ENCODE measurements at regions not wholly inside any gene's neighbourhood (a gene's known extent, or its start where the extent isn't known, plus 50 kb on each side); places are given as distances from the start of the nearest gene placed in this dataset.

DNA sequence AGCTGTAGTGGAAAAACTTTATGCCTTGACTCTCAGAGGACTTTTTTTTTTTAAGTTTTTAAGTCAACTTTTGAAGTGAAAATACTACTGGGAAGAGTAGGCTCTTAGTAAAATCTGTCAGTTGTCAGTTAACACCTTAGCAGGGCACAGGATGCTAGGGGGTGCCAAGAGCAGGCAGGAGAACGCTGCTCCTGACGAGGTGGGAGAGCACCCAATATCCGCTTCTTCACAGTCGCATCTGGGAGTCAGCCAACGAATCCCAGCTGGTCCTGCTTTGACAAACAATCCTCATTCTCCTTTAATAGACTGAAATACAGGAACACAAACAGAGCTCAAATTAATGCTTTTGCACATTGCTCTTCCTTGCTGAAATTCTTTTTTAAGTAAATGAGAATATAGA, 709.5 kb upstream of the ACVR2A start:
- ChIA-PET CTCF (no interaction called here), POLR2A (no interaction called here)
- H3K27me3 Mint-ChIP-seq = no peaks in the 10 kb centered on the region
- TF ChIP-seq, protein P1, sequence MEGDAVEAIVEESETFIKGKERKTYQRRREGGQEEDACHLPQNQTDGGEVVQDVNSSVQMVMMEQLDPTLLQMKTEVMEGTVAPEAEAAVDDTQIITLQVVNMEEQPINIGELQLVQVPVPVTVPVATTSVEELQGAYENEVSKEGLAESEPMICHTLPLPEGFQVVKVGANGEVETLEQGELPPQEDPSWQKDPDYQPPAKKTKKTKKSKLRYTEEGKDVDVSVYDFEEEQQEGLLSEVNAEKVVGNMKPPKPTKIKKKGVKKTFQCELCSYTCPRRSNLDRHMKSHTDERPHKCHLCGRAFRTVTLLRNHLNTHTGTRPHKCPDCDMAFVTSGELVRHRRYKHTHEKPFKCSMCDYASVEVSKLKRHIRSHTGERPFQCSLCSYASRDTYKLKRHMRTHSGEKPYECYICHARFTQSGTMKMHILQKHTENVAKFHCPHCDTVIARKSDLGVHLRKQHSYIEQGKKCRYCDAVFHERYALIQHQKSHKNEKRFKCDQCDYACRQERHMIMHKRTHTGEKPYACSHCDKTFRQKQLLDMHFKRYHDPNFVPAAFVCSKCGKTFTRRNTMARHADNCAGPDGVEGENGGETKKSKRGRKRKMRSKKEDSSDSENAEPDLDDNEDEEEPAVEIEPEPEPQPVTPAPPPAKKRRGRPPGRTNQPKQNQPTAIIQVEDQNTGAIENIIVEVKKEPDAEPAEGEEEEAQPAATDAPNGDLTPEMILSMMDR (IDR thresholded peaks at IDR 0.05) = no peak
- Histone ChIP-seq H3K4me3 (ENCODE audit: low read length) (no peak overlapping the region), H3K27ac (ENCODE audit: low read depth in 1 of 2, low read length in 2 of 2) (no peak overlapping the region), H3K36me3 (ENCODE audit: insufficient read depth, low read length) (no peaks in the 10 kb centered on the region), H3K9me3 (ENCODE audit: control insufficient read depth in 1 of 2, insufficient read depth in 1 of 2, low read length in 2 of 2) (no peaks in the 10 kb centered on the region), H3K27me3 (ENCODE audit: control insufficient read depth in 1 of 2, insufficient read depth in 2 of 2, low read length in 2 of 2) (no peaks in the 10 kb centered on the region), H3K4me1 (ENCODE audit: insufficient read depth, low read length) (no peaks in the 10 kb centered on the region)
- intact Hi-C loops (cut with DNase I, micrococcal nuclease) = no loop called here
- H3K9me3 Mint-ChIP-seq = no peaks in the 10 kb centered on the region
- no peaks in the 10 kb centered on the region for H3K4me1 Mint-ChIP-seq (ENCODE audit: low read depth)
- no peaks in the 10 kb centered on the region for H3K36me3 Mint-ChIP-seq (ENCODE audit: low read depth)
- ATAC-seq (ENCODE audit: poor library complexity) (no peak), DNase-seq (no peak)
- no peak overlapping the region for H3K4me3 Mint-ChIP-seq
- no peak overlapping the region for H3K27ac Mint-ChIP-seq

DNA sequence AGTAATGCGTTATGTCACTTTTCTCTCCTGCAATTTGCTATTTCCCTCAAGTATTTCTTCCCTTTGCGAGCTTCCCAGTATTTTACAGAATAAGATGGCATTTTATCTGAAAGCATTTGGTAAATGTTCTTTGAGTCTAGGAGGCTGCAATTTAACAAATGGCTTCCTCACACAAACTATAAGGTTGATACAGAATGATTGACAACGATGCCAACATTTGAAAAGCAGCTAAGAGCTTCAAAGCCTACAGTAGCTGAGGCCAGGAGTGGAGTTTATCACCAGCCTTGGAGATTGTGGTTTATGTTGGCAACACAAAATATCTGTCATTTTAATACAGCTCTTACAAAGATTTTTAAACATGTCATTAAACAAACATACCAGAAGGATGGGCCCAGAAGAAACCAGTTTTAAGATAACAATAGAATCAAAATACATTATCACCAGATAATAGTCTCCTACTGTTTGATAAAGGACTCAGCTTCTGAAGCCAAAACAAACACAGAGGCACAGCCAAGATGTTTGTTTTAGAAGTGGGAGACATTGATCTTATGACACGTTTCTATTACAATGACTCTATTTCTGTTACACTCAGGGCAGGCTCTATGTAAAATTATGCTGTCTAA, 711.4 kb upstream of the ACVR2A start:
- CTCF ChIA-PET = no interaction called here

DNA sequence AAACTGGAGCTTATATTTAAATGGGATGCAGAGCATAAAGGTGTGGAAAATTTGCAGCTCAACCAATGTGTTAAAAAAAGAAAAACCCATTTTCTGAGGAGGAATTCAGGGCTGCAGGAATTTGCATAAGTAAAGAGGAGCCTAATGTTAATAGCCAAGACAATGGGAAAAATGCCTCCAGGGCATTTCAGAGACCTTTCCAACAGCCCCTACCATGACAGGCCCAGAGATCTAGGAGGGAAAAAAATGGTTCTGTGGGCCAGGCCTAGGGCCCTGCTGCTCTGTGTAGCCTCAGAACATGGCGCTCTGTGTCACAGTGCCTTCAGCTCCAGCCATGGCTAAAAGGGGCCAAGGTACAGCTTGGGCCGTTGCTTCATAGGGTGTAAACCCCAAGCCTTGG, 719.7 kb upstream of the ACVR2A start:
- Histone ChIP-seq H3K9me3 (ENCODE audit: control insufficient read depth in 1 of 2, insufficient read depth in 1 of 2, low read length in 2 of 2) (peaks cover 0 to 8% of the 10 kb centered on the region in 2 experiments), H3K36me3 (ENCODE audit: insufficient read depth, low read length) (no peaks in the 10 kb centered on the region), H3K27me3 (ENCODE audit: control insufficient read depth in 1 of 2, insufficient read depth in 2 of 2, low read length in 2 of 2) (no peaks in the 10 kb centered on the region), H3K4me1 (ENCODE audit: insufficient read depth, low read length) (no peaks in the 10 kb centered on the region), H3K4me3 (ENCODE audit: low read length) (no peak overlapping the region), H3K27ac (ENCODE audit: low read depth in 1 of 2, low read length in 2 of 2) (no peak overlapping the region)
- no peak for ATAC-seq (ENCODE audit: poor library complexity)
- Mint-ChIP-seq H3K36me3 (ENCODE audit: low read depth) (no peaks in the 10 kb centered on the region), H3K27me3 (peaks cover 3% of the 10 kb centered on the region), H3K4me1 (ENCODE audit: low read depth) (no peaks in the 10 kb centered on the region), H3K4me3 (no peak overlapping the region), H3K27ac (no peak overlapping the region), H3K9me3 (peaks cover 10% of the 10 kb centered on the region)
- TF ChIP-seq, protein P1 (IDR thresholded peaks at IDR 0.05) = no peak
- CTCF ChIA-PET = no interaction called here
- DNase-seq = no peak
- intact Hi-C loops (cut with DNase I, micrococcal nuclease) = no loop called here
- POLR2A ChIA-PET = no interaction called here

More for the DNA sequence above, 711.4 kb upstream of the ACVR2A start:
- H3K4me3 Mint-ChIP-seq = no peak overlapping the region
- Histone ChIP-seq H3K27me3 (ENCODE audit: control insufficient read depth in 1 of 2, insufficient read depth in 2 of 2, low read length in 2 of 2) (no peaks in the 10 kb centered on the region), H3K36me3 (ENCODE audit: insufficient read depth, low read length) (no peaks in the 10 kb centered on the region), H3K4me3 (ENCODE audit: low read length) (no peak overlapping the region), H3K27ac (ENCODE audit: low read depth in 1 of 2, low read length in 2 of 2) (no peak overlapping the region), H3K4me1 (ENCODE audit: insufficient read depth, low read length) (no peaks in the 10 kb centered on the region), H3K9me3 (ENCODE audit: control insufficient read depth in 1 of 2, insufficient read depth in 1 of 2, low read length in 2 of 2) (no peaks in the 10 kb centered on the region)
- ATAC-seq (ENCODE audit: poor library complexity) (no peak), DNase-seq (no peak)
- H3K27ac Mint-ChIP-seq = no peak overlapping the region
- H3K9me3 Mint-ChIP-seq = no peaks in the 10 kb centered on the region
- TF ChIP-seq, protein P1 (IDR thresholded peaks at IDR 0.05) = no peak
- POLR2A ChIA-PET = no interaction called here
- H3K27me3 Mint-ChIP-seq = no peaks in the 10 kb centered on the region
- no peaks in the 10 kb centered on the region for H3K4me1 Mint-ChIP-seq (ENCODE audit: low read depth)
- no peaks in the 10 kb centered on the region for H3K36me3 Mint-ChIP-seq (ENCODE audit: low read depth)
- intact Hi-C loops (cut with DNase I, micrococcal nuclease) = no loop called here
